NCI-H2081 treated with DMSO at 0.1 percent for 48 hours (cell line): ENCODE measurements at regions not wholly inside any gene's neighbourhood (a gene's known extent, or its start where the extent isn't known, plus 50 kb on each side); places are given as distances from the start of the nearest gene placed in this dataset.
"Not testable (repeated sequence)": the region's sequence is repeated elsewhere in the genome, so short reads cannot be mapped to it uniquely, and the experiment has no call there.

Source experiments
- DNase-seq: peaks from one replicate; lab custom pipeline; 2025; lab: John Stamatoyannopoulos, UW

GRCh38 chr2:194383401-194383800, 1273.6 kb upstream of the SLC39A10 start:
- DNase-seq: no peak

GRCh38 chr2:194382221-194382620, 1274.8 kb upstream of the SLC39A10 start:
- no peak for DNase-seq

GRCh38 chr2:194380011-194380410, 1277.0 kb upstream of the SLC39A10 start:
- DNase-seq: no peak

- DNase-seq: not testable (repeated sequence)
Measured at GRCh38 chr2:194367390-194367789, 1289.6 kb upstream of the SLC39A10 start.

GRCh38 chr2:194363878-194364277, 1293.1 kb upstream of the SLC39A10 start:
- DNase-seq: no peak

- DNase-seq: no peak
Measured at GRCh38 chr2:194363295-194363694, 1293.7 kb upstream of the SLC39A10 start.

- DNase-seq: no peak
Measured at GRCh38 chr2:194352505-194352904, 1304.5 kb upstream of the SLC39A10 start.

GRCh38 chr2:194346193-194346592, 1310.8 kb upstream of the SLC39A10 start:
- peak; percentile 41 for DNase-seq

- no peak for DNase-seq
Measured at GRCh38 chr2:194345347-194345746, 1311.7 kb upstream of the SLC39A10 start.

- DNase-seq: no peak
Measured at GRCh38 chr2:194343167-194343566, 1313.9 kb upstream of the SLC39A10 start.

GRCh38 chr2:194332799-194333490, 1324.1 kb upstream of the SLC39A10 start:
- DNase-seq: no peak

GRCh38 chr2:194328456-194328855, 1328.6 kb upstream of the SLC39A10 start:
- no peak for DNase-seq

GRCh38 chr2:194327196-194327888, 1329.7 kb upstream of the SLC39A10 start:
- DNase-seq: no peak

GRCh38 chr2:194323740-194324139, 1333.3 kb upstream of the SLC39A10 start:
- DNase-seq: no peak

GRCh38 chr2:194320520-194320919, 1336.5 kb upstream of the SLC39A10 start:
- no peak for DNase-seq

- no peak for DNase-seq
Measured at GRCh38 chr2:194319222-194319992, 1337.6 kb upstream of the SLC39A10 start.

GRCh38 chr2:194314042-194314441, 1343.0 kb upstream of the SLC39A10 start:
- no peak for DNase-seq

- no peak for DNase-seq
Measured at GRCh38 chr2:194304191-194304590, 1352.8 kb upstream of the SLC39A10 start.

- DNase-seq: peak; percentile 11
Measured at GRCh38 chr2:194301946-194302345, 1355.1 kb upstream of the SLC39A10 start.

GRCh38 chr2:194294156-194294555, 1362.9 kb upstream of the SLC39A10 start:
- no peak for DNase-seq

- DNase-seq: no peak
Measured at GRCh38 chr2:194291104-194291503, 1365.9 kb upstream of the SLC39A10 start.

GRCh38 chr2:194289712-194290346, 1367.2 kb upstream of the SLC39A10 start:
- no peak for DNase-seq
